ENCODE measurements at regions not wholly inside any gene's neighbourhood (a gene's known extent, or its start where the extent isn't known, plus 50 kb on each side); places are given as distances from the start of the nearest gene placed in this dataset.

DNA sequence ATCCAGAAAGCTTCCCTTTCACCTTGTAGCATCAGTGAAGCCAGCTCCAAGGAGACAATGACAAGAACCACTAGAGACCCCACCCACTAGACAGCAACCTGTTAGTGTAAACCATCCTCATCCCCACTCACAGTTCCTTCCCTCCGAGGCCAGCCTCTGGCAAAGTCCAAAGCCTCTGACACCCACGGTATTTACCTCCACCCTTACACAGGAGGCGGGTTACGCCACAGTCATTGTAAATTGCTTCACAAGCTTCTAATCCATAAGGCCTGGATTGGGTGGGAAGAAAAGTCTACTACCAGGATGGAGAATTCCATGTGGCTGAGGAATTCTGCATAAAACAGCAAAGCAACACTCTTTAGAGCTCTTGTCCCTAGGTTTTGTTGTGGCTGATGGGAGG lies 287.4 kb downstream of the BUD13 start:
- DNase-seq: no peak
- H3K27me3 ChIP-seq: peaks cover 0 to 30% of the 10 kb centered on the region in 2 donors
- H3K36me3 ChIP-seq: no peaks in the 10 kb centered on the region
- ATAC-seq: no peak
- intact Hi-C loops (cut with DNase I): no loop called here
- no peaks in the 10 kb centered on the region for H3K4me1 ChIP-seq
- H3K27ac ChIP-seq: no peak overlapping the region
- TF ChIP-seq, protein P1, sequence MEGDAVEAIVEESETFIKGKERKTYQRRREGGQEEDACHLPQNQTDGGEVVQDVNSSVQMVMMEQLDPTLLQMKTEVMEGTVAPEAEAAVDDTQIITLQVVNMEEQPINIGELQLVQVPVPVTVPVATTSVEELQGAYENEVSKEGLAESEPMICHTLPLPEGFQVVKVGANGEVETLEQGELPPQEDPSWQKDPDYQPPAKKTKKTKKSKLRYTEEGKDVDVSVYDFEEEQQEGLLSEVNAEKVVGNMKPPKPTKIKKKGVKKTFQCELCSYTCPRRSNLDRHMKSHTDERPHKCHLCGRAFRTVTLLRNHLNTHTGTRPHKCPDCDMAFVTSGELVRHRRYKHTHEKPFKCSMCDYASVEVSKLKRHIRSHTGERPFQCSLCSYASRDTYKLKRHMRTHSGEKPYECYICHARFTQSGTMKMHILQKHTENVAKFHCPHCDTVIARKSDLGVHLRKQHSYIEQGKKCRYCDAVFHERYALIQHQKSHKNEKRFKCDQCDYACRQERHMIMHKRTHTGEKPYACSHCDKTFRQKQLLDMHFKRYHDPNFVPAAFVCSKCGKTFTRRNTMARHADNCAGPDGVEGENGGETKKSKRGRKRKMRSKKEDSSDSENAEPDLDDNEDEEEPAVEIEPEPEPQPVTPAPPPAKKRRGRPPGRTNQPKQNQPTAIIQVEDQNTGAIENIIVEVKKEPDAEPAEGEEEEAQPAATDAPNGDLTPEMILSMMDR (IDR thresholded peaks at IDR 0.05): no peak
- H3K9me3 ChIP-seq: no peaks in the 10 kb centered on the region
- no peak overlapping the region for H3K4me3 ChIP-seq

DNA sequence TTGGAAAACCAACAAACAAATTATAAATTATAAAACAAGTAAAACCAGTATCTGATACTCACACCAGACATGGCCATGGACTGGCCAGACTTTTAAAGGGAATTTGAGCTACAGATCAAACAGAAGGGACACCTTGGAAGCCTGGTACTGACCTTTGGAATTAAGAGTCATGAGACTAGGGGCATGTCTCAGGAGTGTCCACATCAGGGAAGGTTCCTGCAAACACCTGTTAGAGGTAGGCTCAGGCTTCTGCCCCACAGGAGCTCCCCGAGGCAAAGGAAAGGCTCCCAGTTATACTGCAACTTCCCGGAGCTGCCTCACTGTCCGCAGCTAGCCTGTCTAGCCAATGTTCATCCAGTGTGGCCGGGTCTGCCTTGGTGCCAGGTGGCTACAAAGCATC lies 290.1 kb downstream of the BUD13 start:
- H3K4me1 ChIP-seq: no peaks in the 10 kb centered on the region
- DNase-seq (no peak), ATAC-seq (no peak)
- no peaks in the 10 kb centered on the region for H3K9me3 ChIP-seq
- H3K27me3 ChIP-seq: peaks cover 0 to 7% of the 10 kb centered on the region in 2 donors
- H3K27ac ChIP-seq: no peak overlapping the region
- no peaks in the 10 kb centered on the region for H3K36me3 ChIP-seq
- TF ChIP-seq, protein P1 (IDR thresholded peaks at IDR 0.05): no peak
- H3K4me3 ChIP-seq: no peak overlapping the region
- intact Hi-C loops (cut with DNase I): no loop called here

DNA sequence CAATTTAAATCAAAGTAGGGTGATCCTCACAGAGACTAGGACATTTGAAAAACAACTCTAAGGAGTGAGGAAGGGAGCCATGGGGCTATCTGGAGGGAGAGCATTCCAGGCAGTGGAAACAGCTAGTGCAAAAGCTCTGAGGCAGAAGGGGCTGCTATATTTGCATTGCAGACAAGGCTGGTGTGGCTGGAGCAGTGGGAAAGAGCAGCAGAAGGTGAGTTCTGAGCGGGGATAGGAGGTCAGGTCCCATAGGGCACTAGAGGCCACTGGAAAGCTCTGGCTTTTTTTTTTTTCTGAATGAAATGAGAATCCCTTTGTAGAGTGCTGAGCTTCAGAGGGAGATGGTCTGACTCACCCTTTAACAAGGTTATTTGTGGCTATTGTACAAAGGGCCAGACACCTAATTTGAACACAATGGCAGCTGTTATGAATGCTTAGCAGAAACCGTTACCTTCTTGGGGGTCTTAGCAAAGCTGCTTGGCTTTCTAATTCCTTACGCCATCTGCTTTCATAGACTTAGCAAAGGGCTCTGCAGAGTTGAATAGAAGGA lies 291.6 kb downstream of the BUD13 start:
- intact Hi-C loops (cut with DNase I): no loop called here
- no peaks in the 10 kb centered on the region for H3K27me3 ChIP-seq
- H3K36me3 ChIP-seq: no peaks in the 10 kb centered on the region
- DNase-seq (no peak), ATAC-seq (no peak)
- no peaks in the 10 kb centered on the region for H3K9me3 ChIP-seq
- TF ChIP-seq, protein P1 (IDR thresholded peaks at IDR 0.05): no peak
- no peaks in the 10 kb centered on the region for H3K4me1 ChIP-seq
- H3K4me3 ChIP-seq: no peak overlapping the region
- H3K27ac ChIP-seq: no peak overlapping the region

DNA sequence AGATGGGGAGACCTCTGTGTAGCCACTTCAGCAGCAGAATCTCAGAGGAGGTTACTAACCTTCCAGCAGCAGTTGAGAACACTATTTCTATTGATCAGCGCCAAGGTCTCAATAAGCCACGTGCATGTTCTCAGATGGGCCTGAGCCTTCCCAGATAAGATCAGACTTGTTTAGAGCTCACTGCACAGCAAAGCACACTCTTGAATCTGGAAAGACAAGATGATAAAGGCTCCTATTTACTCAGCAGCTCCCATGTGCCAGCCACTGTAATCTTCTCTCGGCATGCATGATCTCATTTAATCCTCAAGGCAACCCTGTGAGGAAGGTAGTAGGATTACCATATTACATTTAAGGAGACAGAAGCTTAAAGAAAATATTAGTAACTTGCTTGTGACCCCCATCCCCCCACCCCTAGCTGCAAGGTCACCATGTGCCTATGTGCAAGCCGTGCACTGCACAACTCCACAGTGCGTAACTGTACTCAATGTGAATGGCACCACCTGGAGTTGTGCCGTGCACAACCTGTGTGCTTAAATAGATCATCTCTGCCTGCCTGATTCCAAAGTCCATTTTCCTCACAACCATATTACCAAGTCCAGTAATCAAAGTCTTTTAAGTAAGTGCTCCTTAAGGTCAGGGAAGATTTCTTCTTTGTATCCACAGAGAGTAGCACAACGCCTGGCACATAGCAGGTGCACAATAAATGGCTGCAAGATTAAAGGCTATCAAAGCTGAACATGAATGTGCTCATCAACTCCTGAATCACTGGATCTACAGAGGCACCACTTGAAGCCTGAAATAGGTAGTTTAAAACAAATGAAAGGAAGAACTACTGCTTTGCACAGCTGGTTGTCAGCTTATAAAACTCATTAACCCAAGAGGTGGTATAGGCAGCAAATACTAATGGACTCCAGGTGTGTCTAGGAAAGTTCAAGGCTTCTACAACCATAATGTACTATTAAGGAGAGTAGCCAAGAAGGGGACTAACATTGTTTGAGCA lies 293.8 kb downstream of the BUD13 start:
- DNase-seq: no peak
- no peaks in the 10 kb centered on the region for H3K27me3 ChIP-seq
- H3K27ac ChIP-seq: no peak overlapping the region
- no peaks in the 10 kb centered on the region for H3K4me1 ChIP-seq
- no peaks in the 10 kb centered on the region for H3K9me3 ChIP-seq
- TF ChIP-seq, protein P1 (IDR thresholded peaks at IDR 0.05): no peak
- no peak overlapping the region for H3K4me3 ChIP-seq
- ATAC-seq: no peak
- H3K36me3 ChIP-seq: no peaks in the 10 kb centered on the region
- intact Hi-C loops (cut with DNase I): no loop called here

DNA sequence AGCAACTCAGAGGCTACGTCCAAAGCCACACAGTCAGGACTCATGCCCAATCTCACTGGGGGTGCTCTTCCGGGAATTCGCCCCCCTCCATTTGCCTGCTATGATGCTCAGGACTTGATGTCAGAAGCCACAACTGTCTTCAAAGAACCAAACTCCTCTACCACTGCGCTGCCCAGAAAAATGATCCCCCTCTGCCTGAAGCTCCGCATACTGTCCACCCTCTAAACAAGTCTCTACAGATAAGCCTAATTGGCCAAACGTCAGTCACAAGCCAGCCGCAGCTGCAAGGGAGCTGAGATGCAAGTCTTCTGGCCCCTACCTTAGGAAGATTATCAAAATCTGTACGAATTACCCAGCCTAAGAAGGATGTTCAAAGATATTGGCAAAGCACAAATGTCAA lies 294.6 kb downstream of the BUD13 start:
- no peak for ATAC-seq
- DNase-seq: no peak
- Histone ChIP-seq H3K27me3 (no peaks in the 10 kb centered on the region), H3K4me1 (no peaks in the 10 kb centered on the region), H3K36me3 (no peaks in the 10 kb centered on the region), H3K4me3 (no peak overlapping the region), H3K9me3 (no peaks in the 10 kb centered on the region), H3K27ac (no peak overlapping the region)
- intact Hi-C loops (cut with DNase I): no loop called here
- TF ChIP-seq, protein P1 (IDR thresholded peaks at IDR 0.05): no peak
